NB4 (cell line): ENCODE measurements at regions not wholly inside any gene's neighbourhood (a gene's known extent, or its start where the extent isn't known, plus 50 kb on each side); places are given as distances from the start of the nearest gene placed in this dataset.

Experiments
- DNase-seq: peaks from one replicate; pipeline ENCODE4 v3.0.0; 2010; ENCODE audit warnings: low read depth
- H3K4me3 ChIP-seq: one replicate; pipeline ENCODE4 v1.5.1; 2011; ENCODE audit warnings: mild to moderate bottlenecking, low read depth, low read length, moderate library complexity
- CTCF ChIP-seq: IDR thresholded peaks from one replicate; pipeline ENCODE4 v1.5.1; 2012; ENCODE audit warnings: low read depth, low read length
- MAX ChIP-seq: IDR thresholded peaks from 2 replicates; pipeline ENCODE4 v1.6.1; 2011; ENCODE audit warnings: low read depth, low read length
- MYC ChIP-seq: IDR thresholded peaks from 2 replicates; pipeline ENCODE4 v1.6.1; 2011; ENCODE audit warnings: low read depth, low read length
- POLR2A ChIP-seq: IDR thresholded peaks from 2 replicates; pipeline ENCODE4 v1.6.1; 2011; ENCODE audit warnings: mild to moderate bottlenecking; ENCODE audit not compliant: insufficient read length; ENCODE audit errors: extremely low read depth

DNA sequence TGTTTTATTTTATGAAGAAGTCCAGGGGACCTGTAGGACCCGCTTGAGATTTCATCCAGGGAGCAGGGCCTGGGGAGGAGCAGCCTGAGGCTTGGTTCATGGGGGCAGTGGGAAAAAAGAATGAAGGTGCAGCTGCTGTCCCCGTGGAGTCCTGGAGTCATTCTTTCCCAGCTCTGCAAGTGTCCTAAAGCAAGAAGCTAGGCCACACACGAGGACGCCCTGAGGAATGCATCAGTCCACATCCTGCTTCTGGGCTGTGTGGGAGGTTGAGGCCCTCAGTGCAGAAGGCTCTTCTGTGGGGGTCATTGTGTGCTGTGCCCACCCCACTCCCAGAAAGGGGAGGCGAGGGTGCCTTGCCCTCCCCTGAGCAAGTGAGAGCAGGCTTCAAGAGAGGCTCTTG is 179.9 kb upstream of the HS6ST1 start:
- no peak for DNase-seq
- H3K4me3 ChIP-seq: no peak overlapping the region
- no peak for TF ChIP-seq CTCF
- no peak for TF ChIP-seq MYC
- TF ChIP-seq POLR2A: no peak
- no peak for TF ChIP-seq MAX

GRCh38 chr2:128499367-128500137 is 180.9 kb upstream of the HS6ST1 start:
- no peak for DNase-seq
- TF ChIP-seq POLR2A (no peak), CTCF (no peak), MYC (no peak), MAX (no peak)
- no peak overlapping the region for H3K4me3 ChIP-seq

GRCh38 chr2:128500138-128500800 is 181.6 kb upstream of the HS6ST1 start:
- peak; percentile 51 for DNase-seq
- H3K4me3 ChIP-seq: no peak overlapping the region

GRCh38 chr2:128501006-128501690 is 182.5 kb upstream of the HS6ST1 start:
- TF ChIP-seq MAX (peak; percentile 16; the same call in 1 of the 2 replicates), CTCF (no peak)
- DNase-seq: no peak
- H3K4me3 ChIP-seq: no peak overlapping the region

More at GRCh38 chr2:128500138-128500800, 181.6 kb upstream of the HS6ST1 start:
- no peak for TF ChIP-seq POLR2A
- no peak for TF ChIP-seq CTCF

DNA sequence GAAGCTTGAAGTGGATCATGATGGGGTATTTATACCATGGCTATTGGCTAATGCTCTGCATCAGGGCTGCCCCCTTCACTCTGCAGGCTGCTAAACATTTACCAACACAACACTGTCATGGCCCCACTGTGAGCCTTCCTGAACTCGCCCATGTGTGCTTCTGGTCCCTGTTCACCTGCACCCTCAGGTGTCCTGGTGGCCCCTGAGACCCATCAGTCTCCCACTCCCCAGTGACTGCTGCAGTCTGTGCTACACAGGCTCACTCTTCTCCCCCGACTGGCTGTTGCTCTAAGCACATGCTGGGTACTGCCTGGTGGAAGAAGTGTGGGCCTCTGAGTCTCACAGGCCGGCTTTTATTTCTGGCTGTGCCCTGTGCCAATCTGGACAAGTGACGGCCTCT is 183.0 kb upstream of the HS6ST1 start:
- no peak overlapping the region for H3K4me3 ChIP-seq
- no peak for DNase-seq
- no peak for TF ChIP-seq MYC
- no peak for TF ChIP-seq CTCF
- TF ChIP-seq MAX: no peak
